Right renal cortex interstitium (tissue), 3 donors: ENCODE measurements at regions not wholly inside any gene's neighbourhood (a gene's known extent, or its start where the extent isn't known, plus 50 kb on each side); places are given as distances from the start of the nearest gene placed in this dataset.

Source experiments
- DNase-seq, 3 donors: peaks; one replicate each; pipeline ENCODE4 v3.0.0-alpha.2; 2013; ENCODE audit warnings: low read depth in 3 of 3, low spot score in 2 of 3

- DNase-seq, result no peak
Measured at GRCh38 chr5:58074717-58075116, 385.2 kb downstream of the PLK2 start.

- DNase-seq, result no peak
Measured at GRCh38 chr5:58074222-58074621, 385.7 kb downstream of the PLK2 start.

DNA sequence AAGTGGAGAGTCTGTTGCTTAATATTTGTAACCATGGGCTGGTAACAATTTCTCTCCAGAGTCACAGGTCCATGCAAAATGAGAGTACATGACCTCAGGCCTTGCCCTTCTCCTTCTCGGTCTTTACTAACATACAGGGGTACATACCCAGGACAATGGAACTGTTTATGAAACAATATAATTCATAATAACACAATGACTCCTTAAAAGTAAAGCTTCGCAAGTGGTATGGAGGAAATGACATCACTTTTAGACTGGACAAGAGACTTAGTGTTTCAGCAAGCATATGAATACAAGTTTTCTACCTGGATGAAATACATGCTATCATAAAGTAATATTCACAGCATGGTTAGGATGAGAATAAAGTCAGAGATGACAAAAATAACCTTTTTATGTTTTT is 386.6 kb downstream of the PLK2 start:
- no peak for DNase-seq

DNA sequence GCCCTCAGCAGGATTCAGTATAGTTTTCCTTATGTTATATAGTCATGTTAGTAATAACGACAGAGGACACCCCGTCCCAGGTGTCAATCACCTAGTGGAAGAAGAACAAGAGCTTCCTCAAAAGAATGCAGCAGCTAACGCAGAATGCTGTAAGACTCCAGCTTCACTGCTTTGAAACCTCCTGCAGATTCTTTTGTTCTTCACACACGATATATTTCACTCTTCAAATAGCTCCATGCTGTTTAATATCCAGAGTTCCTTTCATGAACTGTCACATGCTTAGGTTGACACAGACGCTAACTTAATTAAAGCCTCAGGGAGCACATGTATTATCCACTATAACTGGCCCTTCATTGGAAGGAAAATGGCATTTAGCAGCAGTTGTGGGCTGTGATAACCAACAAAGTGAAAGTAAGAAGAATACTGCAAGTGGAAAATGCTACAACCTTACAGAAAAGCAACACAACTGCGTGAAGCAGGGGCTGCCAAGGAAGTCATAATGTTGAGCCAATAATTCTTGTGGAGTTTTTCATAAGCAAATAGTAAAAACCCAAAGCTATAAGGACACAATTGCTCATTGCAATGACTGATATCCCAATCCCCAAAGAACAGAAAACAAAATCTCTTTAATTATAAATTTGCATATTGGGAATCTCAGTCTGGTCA is 387.5 kb downstream of the PLK2 start:
- no peak for DNase-seq

- DNase-seq, result no peak
Measured at GRCh38 chr5:58071566-58071965, 388.3 kb downstream of the PLK2 start.

GRCh38 chr5:58069846-58070245 is 390.0 kb downstream of the PLK2 start:
- no peak for DNase-seq

GRCh38 chr5:58069016-58069705 is 390.7 kb downstream of the PLK2 start:
- DNase-seq, result no peak

DNA sequence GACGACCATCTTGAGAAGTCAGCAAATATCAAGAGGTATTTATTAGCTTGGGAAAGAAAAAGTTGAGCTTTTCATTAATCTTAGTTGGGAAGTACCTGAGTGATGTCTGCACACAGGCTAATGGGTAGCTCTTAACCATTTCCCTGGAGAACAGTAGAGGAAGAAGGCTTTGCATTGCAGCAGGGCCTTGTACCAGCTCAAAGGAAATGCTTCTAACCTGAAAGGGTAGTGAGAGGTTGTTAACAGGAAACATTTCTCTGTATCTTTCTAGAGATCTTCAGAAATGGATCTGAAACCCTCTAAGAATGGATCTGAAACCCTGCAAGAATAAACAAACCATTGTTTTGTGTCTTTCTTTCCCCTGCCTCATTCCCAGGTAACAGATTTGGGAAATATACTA is 393.3 kb downstream of the PLK2 start:
- no peak for DNase-seq

DNA sequence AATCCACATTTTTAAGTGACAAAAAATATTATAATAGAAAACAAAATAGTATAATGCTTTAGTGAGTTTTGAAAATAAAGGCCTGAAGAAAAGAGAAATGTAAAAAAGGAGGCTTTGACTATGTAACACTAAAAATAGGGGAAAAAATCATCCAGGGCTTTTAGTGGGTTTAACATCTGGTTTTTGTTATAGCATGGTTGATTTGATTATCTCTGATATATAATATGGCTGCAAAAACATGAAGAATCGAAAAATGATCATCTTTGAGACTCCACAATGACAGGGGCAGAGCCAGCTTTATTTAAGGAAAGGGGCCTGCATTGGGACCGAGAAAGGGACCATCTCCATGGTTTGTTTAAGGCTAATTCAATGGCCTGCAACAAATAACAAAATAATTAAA is 393.8 kb downstream of the PLK2 start:
- no peak for DNase-seq

- no peak for DNase-seq
Measured at GRCh38 chr5:58064801-58065200, 395.1 kb downstream of the PLK2 start.

- DNase-seq, result no peak
Measured at GRCh38 chr5:58060996-58061395, 398.9 kb downstream of the PLK2 start.

GRCh38 chr5:58057324-58057723 is 402.6 kb downstream of the PLK2 start:
- no peak for DNase-seq

DNA sequence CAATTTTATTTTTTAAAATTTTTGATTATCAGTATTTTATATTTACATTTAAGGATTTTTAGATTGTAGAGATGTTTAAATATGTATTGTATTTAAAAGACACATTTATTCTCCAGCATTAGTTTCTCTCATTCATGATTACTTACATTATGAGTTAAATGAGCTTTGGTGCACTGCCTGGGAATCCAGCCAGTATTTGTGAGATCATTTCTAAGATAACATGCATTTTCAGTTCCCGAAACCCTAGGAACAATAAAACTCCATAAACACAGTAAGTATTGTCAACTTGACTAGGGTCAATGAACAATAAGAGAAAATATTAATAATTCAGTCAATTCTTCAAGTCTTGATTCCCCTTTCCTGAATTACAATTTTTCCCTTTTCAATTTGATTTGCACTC is 403.3 kb downstream of the PLK2 start:
- DNase-seq, result no peak

DNA sequence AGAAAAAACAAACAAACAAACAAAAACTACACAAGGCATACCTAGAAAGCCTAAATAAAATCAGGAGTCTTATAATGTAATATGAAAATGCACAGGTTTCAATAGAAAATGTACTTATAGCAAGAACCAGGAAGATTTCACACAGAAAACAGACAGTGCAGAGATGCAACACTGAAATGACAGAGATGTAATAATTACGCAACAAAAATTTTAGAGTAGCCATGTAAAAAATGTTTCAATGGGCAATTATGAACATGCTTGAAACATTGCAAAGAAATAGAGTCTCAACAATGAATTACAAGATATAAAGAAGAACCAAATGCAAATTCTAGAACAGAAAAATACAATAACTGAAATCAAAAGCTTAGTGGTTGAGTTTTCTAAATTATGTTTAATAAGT is 405.9 kb downstream of the PLK2 start:
- DNase-seq, result no peak

DNA sequence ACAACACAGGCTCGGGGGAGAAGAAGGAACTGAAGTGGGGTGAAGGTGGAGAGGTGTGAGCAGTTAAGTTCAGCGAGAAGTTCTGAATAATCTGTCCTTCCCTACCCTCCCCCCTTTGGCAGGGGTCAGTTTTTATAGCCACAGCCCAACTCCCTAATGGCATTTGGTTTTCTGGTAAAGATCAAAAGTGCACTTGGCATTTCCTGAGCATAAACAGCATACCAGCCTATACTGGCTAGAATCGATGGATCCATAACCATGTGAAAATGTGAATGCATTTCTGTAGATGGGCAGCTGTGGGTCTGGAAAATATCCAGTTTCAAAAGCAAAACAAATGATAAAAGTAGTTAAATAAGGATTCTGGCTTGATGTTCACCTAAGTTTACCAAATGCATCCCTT is 410.9 kb downstream of the PLK2 start:
- no peak for DNase-seq

DNA sequence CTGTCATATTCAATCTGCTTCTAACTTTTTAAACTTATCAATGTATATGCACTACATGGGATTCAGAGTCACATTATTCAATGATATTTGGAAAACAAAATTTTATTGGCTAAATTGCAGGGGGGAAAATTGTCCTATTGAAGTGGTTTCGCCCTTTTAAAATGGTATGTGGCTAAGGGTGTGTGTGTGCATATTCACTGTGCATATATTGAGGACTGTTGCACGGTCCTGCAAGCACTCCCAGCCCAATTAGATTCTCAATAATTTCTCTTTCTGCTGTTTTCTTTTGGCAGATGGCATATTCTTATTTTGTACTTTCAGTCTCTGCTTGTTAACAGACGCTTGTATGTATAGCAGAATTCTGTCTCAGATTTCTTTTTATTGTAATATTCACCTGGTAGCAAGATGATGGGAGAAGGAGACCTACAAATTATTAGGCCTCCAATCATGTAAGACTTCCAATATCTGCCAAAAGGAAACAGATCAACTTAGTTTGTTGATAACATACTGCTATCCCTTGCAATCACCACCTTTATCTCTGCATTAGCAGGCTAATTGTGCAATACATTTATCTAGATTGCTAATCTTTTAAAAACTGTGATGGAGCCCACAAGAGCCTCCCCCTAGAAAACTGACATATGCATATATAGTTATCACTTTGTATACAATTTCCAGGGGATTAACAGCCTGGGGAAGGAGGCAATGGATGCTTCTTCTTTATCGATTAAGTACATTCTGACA is 411.5 kb downstream of the PLK2 start:
- DNase-seq, result no peak

DNA sequence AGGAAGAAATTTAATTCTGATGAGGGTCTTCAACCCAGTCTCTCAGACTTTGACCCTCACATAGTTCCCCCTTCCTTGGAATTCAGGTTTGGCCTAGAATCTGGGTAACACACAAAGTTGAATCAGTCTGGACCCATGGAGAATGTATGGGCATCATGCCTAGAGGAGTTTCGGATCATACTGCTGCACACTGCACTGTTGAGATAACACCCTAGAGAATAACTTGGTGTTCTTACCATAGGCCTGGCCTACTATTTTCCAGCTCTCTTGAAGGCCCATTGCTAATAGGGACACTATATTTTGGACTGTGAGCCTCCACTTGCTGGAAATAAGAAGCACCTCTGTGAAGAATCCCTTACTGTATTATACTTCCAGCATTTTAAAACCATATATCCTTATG is 413.5 kb downstream of the PLK2 start:
- DNase-seq, result no peak

GRCh38 chr5:58044166-58044565 is 415.7 kb downstream of the PLK2 start:
- no peak for DNase-seq

- DNase-seq, result no peak
Measured at GRCh38 chr5:58043032-58043945, 416.6 kb downstream of the PLK2 start.

DNA sequence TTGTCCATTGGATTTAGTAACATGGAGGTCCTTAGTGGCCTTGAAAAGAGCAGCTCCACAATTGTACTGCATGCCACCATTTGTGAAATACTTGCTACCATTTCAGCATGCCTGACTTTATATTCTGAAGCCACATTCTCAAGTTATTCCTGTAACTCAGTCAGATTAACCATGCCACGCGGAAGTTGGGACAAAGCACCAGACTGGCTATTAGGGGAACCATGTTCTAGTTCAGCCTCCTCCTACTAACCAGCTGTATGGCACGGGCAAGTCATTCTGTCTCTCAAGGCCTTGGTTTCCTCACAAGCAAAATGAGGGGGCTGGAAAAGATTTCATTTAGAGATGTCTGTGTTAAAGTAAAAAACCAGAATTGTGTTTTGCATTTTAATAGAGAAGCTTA is 418.0 kb downstream of the PLK2 start:
- DNase-seq, result no peak

DNA sequence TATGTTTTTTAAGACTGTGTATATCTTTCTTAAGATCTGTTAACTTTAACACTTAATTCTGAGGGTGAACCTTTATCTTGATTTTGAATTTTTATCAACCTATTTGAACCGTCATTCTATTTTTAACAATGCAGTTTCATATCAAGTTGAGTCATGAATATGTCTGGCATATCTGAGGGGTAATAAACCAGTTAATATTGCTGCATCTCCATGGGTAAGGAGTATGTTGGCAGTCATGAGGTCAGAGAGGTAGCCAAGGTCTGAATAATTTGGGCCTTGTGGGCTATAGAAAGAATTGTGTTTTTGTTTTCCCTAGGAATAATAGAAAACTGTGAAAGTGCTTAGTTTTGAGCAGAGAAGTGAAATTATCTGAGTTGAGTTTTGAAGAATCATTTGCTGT is 419.0 kb downstream of the PLK2 start:
- no peak for DNase-seq
